ENCODE measurements at regions not wholly inside any gene's neighbourhood (a gene's known extent, or its start where the extent isn't known, plus 50 kb on each side); places are given as distances from the start of the nearest gene placed in this dataset.

DNA sequence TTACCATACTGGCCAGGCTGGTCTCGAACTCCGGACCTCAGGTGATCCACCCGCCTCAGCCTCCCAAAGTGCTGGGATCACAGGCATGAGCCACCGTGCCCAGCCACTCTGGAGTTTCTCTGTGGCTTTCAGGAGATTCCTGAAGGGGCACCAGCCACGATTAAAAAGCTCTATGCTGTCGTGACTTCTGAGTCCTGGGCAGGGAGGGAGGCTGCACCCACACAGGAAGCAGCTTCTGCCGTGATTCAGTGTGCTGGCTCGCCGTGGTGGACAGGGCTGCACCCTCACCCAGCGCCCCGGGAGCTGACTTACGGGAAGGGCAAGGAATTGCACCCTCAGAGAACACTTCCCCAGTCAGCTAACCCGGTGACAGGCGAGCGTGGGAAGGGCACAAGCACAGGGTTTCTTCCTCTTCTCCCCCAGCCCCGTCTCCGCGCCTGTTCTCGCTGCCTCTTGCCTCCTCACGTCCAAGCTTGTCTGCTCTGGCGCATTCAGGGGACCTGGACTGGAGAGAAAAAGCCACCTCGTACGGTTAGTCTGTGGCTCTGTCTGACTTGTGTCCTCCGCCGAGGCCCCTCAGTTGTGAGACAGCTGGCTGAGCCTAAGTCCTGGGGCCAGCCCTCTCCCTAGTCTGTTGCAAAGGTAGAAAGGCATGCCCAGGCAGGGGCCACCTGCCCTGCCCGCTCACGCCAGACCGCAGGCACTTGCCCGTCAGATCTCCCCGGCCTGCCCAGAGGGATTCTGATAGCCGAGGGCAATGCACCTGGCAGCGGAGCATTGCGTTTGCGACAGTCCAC lies 145.0 kb downstream of the SEC14L1 start:
- ChIA-PET CTCF (ENCODE audit: low intra/inter-chr PET ratio) (no interaction called here), POLR2A (no interaction called here)
- intact Hi-C loops (cut with micrococcal nuclease) (no loop called here), in situ Hi-C loops (cut with MboI) (no loop called here)
- no peak overlapping the region for H3K4me2 ChIP-seq (ENCODE audit: insufficient read depth, low read length)
- 37% methylated on average over 27 of the region's 34 CpGs for WGBS (ENCODE audit: insufficient coverage, low coverage, missing lambda C conversion rate)
- BruUV-seq (replicated peaks), result no TSS peak
- FAIRE-seq (no peak), DNase-seq (ENCODE audit: extremely low read depth in 1 of 4, low spot score in 3 of 4) (no peak), ATAC-seq (no peak)
- peak overlapping the region; percentile 32; the same call in 1 of the 2 replicates for H2AFZ ChIP-seq (ENCODE audit: low read depth, low read length)
- H3K9ac ChIP-seq (ENCODE audit: insufficient read depth in 1 of 2, low read depth in 2 of 2, low read length in 2 of 2), result peak overlapping the region in 1 of 2 experiments; percentile 54; a peak in 2 of 4 replicates
- no peaks in the 10 kb centered on the region for H3K79me2 ChIP-seq (ENCODE audit: control insufficient read depth, insufficient read depth, low read length)
- H4K20me1 ChIP-seq (replicated peaks; ENCODE audit: control insufficient read depth, insufficient read depth, low read length), result 0 out of 2 replicates have a peak, but pooled peaks cover 3% of the 10 kb centered on the region
- H3K27ac ChIP-seq (ENCODE audit: extremely low read depth, low read depth, low read length), result no peak overlapping the region
- no peak overlapping the region for H3K4me3 ChIP-seq
- H3K27me3 ChIP-seq (ENCODE audit: control insufficient read depth in 2 of 2, insufficient read depth in 2 of 2, low read length in 2 of 2), result peaks cover 0 to 2% of the 10 kb centered on the region in 2 experiments; a peak in 1 of 5 replicates
- no peaks in the 10 kb centered on the region for H3K9me1 ChIP-seq (ENCODE audit: control insufficient read depth, insufficient read depth, low read length)
- H3K36me3 ChIP-seq (ENCODE audit: control insufficient read depth, insufficient read depth, low read length), result no peaks in the 10 kb centered on the region
- TF ChIP-seq, protein P1, sequence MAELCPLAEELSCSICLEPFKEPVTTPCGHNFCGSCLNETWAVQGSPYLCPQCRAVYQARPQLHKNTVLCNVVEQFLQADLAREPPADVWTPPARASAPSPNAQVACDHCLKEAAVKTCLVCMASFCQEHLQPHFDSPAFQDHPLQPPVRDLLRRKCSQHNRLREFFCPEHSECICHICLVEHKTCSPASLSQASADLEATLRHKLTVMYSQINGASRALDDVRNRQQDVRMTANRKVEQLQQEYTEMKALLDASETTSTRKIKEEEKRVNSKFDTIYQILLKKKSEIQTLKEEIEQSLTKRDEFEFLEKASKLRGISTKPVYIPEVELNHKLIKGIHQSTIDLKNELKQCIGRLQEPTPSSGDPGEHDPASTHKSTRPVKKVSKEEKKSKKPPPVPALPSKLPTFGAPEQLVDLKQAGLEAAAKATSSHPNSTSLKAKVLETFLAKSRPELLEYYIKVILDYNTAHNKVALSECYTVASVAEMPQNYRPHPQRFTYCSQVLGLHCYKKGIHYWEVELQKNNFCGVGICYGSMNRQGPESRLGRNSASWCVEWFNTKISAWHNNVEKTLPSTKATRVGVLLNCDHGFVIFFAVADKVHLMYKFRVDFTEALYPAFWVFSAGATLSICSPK (IDR thresholded peaks at IDR 0.05; ENCODE audit: borderline replicate concordance), result no peak
- TF ChIP-seq PATZ1 (CRISPR knock-in tag; IDR thresholded peaks at IDR 0.05; ENCODE audit: borderline replicate concordance) (no peak), POLR2H (tag; IDR thresholded peaks at IDR 0.05; ENCODE audit: low read depth) (no peak)
- TF ChIP-seq, protein P2, sequence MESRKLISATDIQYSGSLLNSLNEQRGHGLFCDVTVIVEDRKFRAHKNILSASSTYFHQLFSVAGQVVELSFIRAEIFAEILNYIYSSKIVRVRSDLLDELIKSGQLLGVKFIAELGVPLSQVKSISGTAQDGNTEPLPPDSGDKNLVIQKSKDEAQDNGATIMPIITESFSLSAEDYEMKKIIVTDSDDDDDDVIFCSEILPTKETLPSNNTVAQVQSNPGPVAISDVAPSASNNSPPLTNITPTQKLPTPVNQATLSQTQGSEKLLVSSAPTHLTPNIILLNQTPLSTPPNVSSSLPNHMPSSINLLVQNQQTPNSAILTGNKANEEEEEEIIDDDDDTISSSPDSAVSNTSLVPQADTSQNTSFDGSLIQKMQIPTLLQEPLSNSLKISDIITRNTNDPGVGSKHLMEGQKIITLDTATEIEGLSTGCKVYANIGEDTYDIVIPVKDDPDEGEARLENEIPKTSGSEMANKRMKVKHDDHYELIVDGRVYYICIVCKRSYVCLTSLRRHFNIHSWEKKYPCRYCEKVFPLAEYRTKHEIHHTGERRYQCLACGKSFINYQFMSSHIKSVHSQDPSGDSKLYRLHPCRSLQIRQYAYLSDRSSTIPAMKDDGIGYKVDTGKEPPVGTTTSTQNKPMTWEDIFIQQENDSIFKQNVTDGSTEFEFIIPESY (CRISPR knock-in tag; IDR thresholded peaks at IDR 0.05), result peak; percentile 47; the same call in 1 of the 2 replicates
- peaks cover 22 to 52% of the 10 kb centered on the region in 2 experiments for H3K4me1 ChIP-seq (replicated peaks in 1 of 2; ENCODE audit: control insufficient read depth in 2 of 2, insufficient read depth in 2 of 2, low read length in 2 of 2)
- H3K9me3 ChIP-seq (replicated peaks; ENCODE audit: control insufficient read depth, insufficient read depth, low read depth, low read length), result no peaks in the 10 kb centered on the region
